Trophoblast cell (in vitro differentiated cells and primary cell): ENCODE measurements at regions not wholly inside any gene's neighbourhood (a gene's known extent, or its start where the extent isn't known, plus 50 kb on each side); places are given as distances from the start of the nearest gene placed in this dataset.

Experiments used
- DNase-seq, 2 donors: peaks; one replicate each; pipeline ENCODE4 v3.0.0-alpha.2; 2016
- H2AFZ ChIP-seq: 2 replicates; pipeline ENCODE4 v1.6.1; 2013; ENCODE audit warnings: low read length, moderate library complexity, mild to moderate bottlenecking; ENCODE audit not compliant: insufficient read depth, poor library complexity
- H2AK5ac ChIP-seq: 2 replicates; pipeline ENCODE4 v1.6.1; 2013; ENCODE audit warnings: mild to moderate bottlenecking, low read length
- H2BK120ac ChIP-seq: 2 replicates; pipeline ENCODE4 v1.6.1; 2013; ENCODE audit warnings: low read length, mild to moderate bottlenecking, moderate library complexity; ENCODE audit not compliant: insufficient read depth, poor library complexity
- H2BK12ac ChIP-seq: 2 replicates; pipeline ENCODE4 v1.6.1; 2013; ENCODE audit warnings: mild to moderate bottlenecking, low read length, moderate library complexity
- H2BK5ac ChIP-seq: 2 replicates; pipeline ENCODE4 v1.6.1; 2013; ENCODE audit warnings: low read length, low read depth, moderate library complexity, mild to moderate bottlenecking; ENCODE audit not compliant: poor library complexity
- H3K14ac ChIP-seq: 2 replicates; pipeline ENCODE4 v1.6.1; 2013; ENCODE audit warnings: mild to moderate bottlenecking, low read length
- H3K18ac ChIP-seq: 2 replicates; pipeline ENCODE4 v1.6.1; 2013; ENCODE audit warnings: mild to moderate bottlenecking, low read length
- H3K23ac ChIP-seq: 2 replicates; pipeline ENCODE4 v1.6.1; 2013; ENCODE audit warnings: low read length
- H3K27ac ChIP-seq: 2 replicates; pipeline ENCODE4 v1.5.1; 2013; ENCODE audit warnings: low read depth, mild to moderate bottlenecking, inconsistent platforms, low read length, moderate library complexity
- H3K27me3 ChIP-seq: 2 replicates; pipeline ENCODE4 v1.6.1; 2013; ENCODE audit warnings: inconsistent platforms, mild to moderate bottlenecking, low read length, moderate library complexity; ENCODE audit not compliant: insufficient read depth
- H3K36me3 ChIP-seq, 2 experiments: 1 replicate in 1 of 2; 2 replicates in 1 of 2; pipeline ENCODE4 v1.6.1; 2013; ENCODE audit warnings: low read length in 2 of 2, mild to moderate bottlenecking in 2 of 2, moderate library complexity in 1 of 2; ENCODE audit not compliant: insufficient read depth in 2 of 2, control insufficient read depth in 1 of 2
- H3K4ac ChIP-seq: 2 replicates; pipeline ENCODE4 v1.6.1; 2013; ENCODE audit warnings: low read depth, mild to moderate bottlenecking, low read length, moderate library complexity
- H3K4me1 ChIP-seq, 2 experiments: 1 replicate in 1 of 2; 2 replicates in 1 of 2; pipeline ENCODE4 v1.6.1; 2013; ENCODE audit warnings: low read length in 2 of 2, mild to moderate bottlenecking in 2 of 2, moderate library complexity in 1 of 2; ENCODE audit not compliant: insufficient read depth in 2 of 2, control insufficient read depth in 1 of 2
- H3K4me2 ChIP-seq: 2 replicates; pipeline ENCODE4 v1.6.1; 2013; ENCODE audit warnings: inconsistent platforms, mild to moderate bottlenecking, low read length, moderate library complexity
- H3K4me3 ChIP-seq: 2 replicates; pipeline ENCODE4 v1.5.1; 2013; ENCODE audit warnings: mild to moderate bottlenecking, low read depth, low read length, inconsistent platforms
- H3K79me1 ChIP-seq: one replicate; pipeline ENCODE4 v1.6.1; 2013; ENCODE audit warnings: low read length
- H3K79me2 ChIP-seq: 2 replicates; pipeline ENCODE4 v1.6.1; 2013; ENCODE audit warnings: low read length, mild to moderate bottlenecking; ENCODE audit not compliant: control insufficient read depth, insufficient read depth, poor library complexity
- H3K9ac ChIP-seq: 2 replicates; pipeline ENCODE4 v1.6.1; 2013; ENCODE audit warnings: mild to moderate bottlenecking, low read length
- H3K9me3 ChIP-seq: 2 replicates; pipeline ENCODE4 v1.6.1; 2013; ENCODE audit warnings: low read depth, mild to moderate bottlenecking, control low read depth, inconsistent platforms, low read length; ENCODE audit not compliant: insufficient read depth
- H4K12ac ChIP-seq: 2 replicates; pipeline ENCODE4 v1.6.1; 2013; ENCODE audit warnings: low read depth, mild to moderate bottlenecking, low read length, moderate library complexity
- H4K8ac ChIP-seq: 2 replicates; pipeline ENCODE4 v1.6.1; 2013; ENCODE audit warnings: low read depth, mild to moderate bottlenecking, low read length, moderate library complexity
- H4K91ac ChIP-seq: one replicate; pipeline ENCODE4 v1.6.1; 2013; ENCODE audit warnings: low read depth, mild to moderate bottlenecking, low read length, moderate library complexity
- WGBS: extraction: QIAGEN DNeasy Blood & Tissue Kit; methylation state at CpG from one replicate; pipeline ENCODE4 v1.1.7; 2013; ENCODE audit warnings: missing lambda C conversion rate; ENCODE audit not compliant: insufficient read length, insufficient coverage; ENCODE audit errors: extremely low coverage; 5-methylcytosine and 5-hydroxymethylcytosine counted together

GRCh38 chr18:47407736-47408135 is 156.3 kb upstream of the SKOR2 start:
- Histone ChIP-seq H2AFZ (no peak overlapping the region), H3K23ac (no peak overlapping the region), H3K79me2 (no peaks in the 10 kb centered on the region), H3K18ac (no peak overlapping the region), H3K4me1 (peaks cover 0 to 2% of the 10 kb centered on the region in 2 experiments), H3K9me3 (peaks cover 2% of the 10 kb centered on the region), H3K4me3 (no peak overlapping the region), H4K91ac (no peak overlapping the region), H2BK120ac (no peak overlapping the region), H3K79me1 (no peaks in the 10 kb centered on the region), H3K4ac (no peak overlapping the region), H2BK5ac (no peak overlapping the region), H3K9ac (no peak overlapping the region), H2AK5ac (no peak overlapping the region), H3K27ac (no peak overlapping the region), H4K12ac (no peak overlapping the region), H3K14ac (no peak overlapping the region), H4K8ac (no peak overlapping the region), H3K27me3 (no peaks in the 10 kb centered on the region), H2BK12ac (no peak overlapping the region), H3K4me2 (no peak overlapping the region), H3K36me3 (no peaks in the 10 kb centered on the region)
- no CpG with 5 or more reads among the region's 2 CpGs for WGBS
- DNase-seq: no peak

GRCh38 chr18:47404845-47405244 is 153.4 kb upstream of the SKOR2 start:
- no CpG with 5 or more reads among the region's 3 CpGs for WGBS
- Histone ChIP-seq H4K91ac (no peak overlapping the region), H3K4ac (no peak overlapping the region), H3K79me1 (no peaks in the 10 kb centered on the region), H3K9me3 (peaks cover 2% of the 10 kb centered on the region), H3K14ac (no peak overlapping the region), H4K12ac (no peak overlapping the region), H2BK120ac (no peak overlapping the region), H3K9ac (no peak overlapping the region), H2AK5ac (no peak overlapping the region), H3K36me3 (no peaks in the 10 kb centered on the region), H3K79me2 (no peaks in the 10 kb centered on the region), H3K23ac (no peak overlapping the region), H3K18ac (no peak overlapping the region), H3K4me1 (peaks cover 0 to 2% of the 10 kb centered on the region in 2 experiments), H2BK12ac (no peak overlapping the region), H3K27ac (no peak overlapping the region), H3K4me3 (no peak overlapping the region), H3K27me3 (no peaks in the 10 kb centered on the region), H3K4me2 (no peak overlapping the region), H2BK5ac (no peak overlapping the region), H4K8ac (no peak overlapping the region), H2AFZ (no peak overlapping the region)
- no peak for DNase-seq

DNA sequence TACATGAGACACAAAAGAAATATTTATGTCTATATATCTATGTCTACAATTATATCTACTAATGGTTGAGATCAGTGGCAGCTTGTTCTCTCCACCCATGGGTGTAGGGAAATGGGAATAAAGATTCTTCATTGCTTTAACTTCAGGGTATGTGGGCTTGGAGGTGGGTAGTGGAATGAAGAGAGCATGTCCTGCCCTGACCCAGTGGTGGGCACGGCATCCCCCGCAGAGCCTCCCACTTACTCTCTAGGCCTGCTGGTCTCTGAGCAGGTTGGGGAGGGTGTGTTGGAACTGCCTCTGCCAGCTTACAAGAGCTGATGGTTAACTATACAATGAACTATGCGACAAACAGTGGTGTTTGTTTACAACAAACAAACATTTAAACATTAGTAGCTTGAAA is 152.5 kb upstream of the SKOR2 start:
- Histone ChIP-seq H3K27me3 (no peaks in the 10 kb centered on the region), H3K9me3 (peaks cover 2% of the 10 kb centered on the region), H2AFZ (no peak overlapping the region), H3K4me2 (no peak overlapping the region), H3K4me3 (no peak overlapping the region), H3K18ac (no peak overlapping the region), H2AK5ac (no peak overlapping the region), H2BK120ac (no peak overlapping the region), H3K23ac (no peak overlapping the region), H4K91ac (no peak overlapping the region), H3K14ac (no peak overlapping the region), H2BK5ac (no peak overlapping the region), H3K36me3 (no peaks in the 10 kb centered on the region), H2BK12ac (no peak overlapping the region), H3K27ac (no peak overlapping the region), H3K79me2 (no peaks in the 10 kb centered on the region), H3K4me1 (peaks cover 0 to 2% of the 10 kb centered on the region in 2 experiments), H4K12ac (no peak overlapping the region), H3K79me1 (no peaks in the 10 kb centered on the region), H4K8ac (no peak overlapping the region), H3K9ac (no peak overlapping the region), H3K4ac (no peak overlapping the region)
- whole genome bisulfite sequencing: no CpG with 5 or more reads among the region's 3 CpGs
- no peak for DNase-seq

DNA sequence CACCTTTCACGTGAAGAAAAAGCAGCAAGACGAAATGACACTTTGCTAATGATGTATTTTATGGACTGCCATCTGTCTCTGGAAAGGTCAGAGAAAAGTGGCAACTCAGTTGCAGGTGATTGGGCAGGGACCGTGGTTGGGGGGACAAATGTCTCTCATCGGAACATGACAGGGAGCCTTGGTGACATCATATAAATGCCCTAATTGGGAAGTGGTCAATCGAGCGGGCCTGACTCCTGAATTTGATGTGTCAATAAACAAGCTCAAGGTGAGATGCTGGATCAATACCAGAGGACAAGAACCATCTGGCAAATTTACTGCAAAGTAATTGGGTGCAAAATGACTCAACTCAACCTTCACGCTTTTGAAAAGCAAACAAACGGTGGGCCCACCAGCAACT is 151.9 kb upstream of the SKOR2 start:
- H2AK5ac ChIP-seq: no peak overlapping the region
- H3K79me2 ChIP-seq: no peaks in the 10 kb centered on the region
- H3K27me3 ChIP-seq: no peaks in the 10 kb centered on the region
- H4K12ac ChIP-seq: no peak overlapping the region
- no peak overlapping the region for H2BK12ac ChIP-seq
- no peaks in the 10 kb centered on the region for H3K79me1 ChIP-seq
- no peak overlapping the region for H2BK5ac ChIP-seq
- no peak overlapping the region for H4K91ac ChIP-seq
- H3K27ac ChIP-seq: no peak overlapping the region
- H3K4ac ChIP-seq: no peak overlapping the region
- H3K4me3 ChIP-seq: no peak overlapping the region
- H3K36me3 ChIP-seq: no peaks in the 10 kb centered on the region
- WGBS: no CpG with 5 or more reads among the region's 8 CpGs
- peaks cover 2% of the 10 kb centered on the region for H3K9me3 ChIP-seq
- H3K18ac ChIP-seq: no peak overlapping the region
- H4K8ac ChIP-seq: no peak overlapping the region
- no peak overlapping the region for H3K23ac ChIP-seq
- H2AFZ ChIP-seq: no peak overlapping the region
- H3K4me2 ChIP-seq: no peak overlapping the region
- H3K9ac ChIP-seq: no peak overlapping the region
- H3K4me1 ChIP-seq: peaks cover 0 to 2% of the 10 kb centered on the region in 2 experiments
- no peak overlapping the region for H3K14ac ChIP-seq
- H2BK120ac ChIP-seq: no peak overlapping the region
- DNase-seq: no peak
